ENCODE measurements at regions not wholly inside any gene's neighbourhood (a gene's known extent, or its start where the extent isn't known, plus 50 kb on each side); places are given as distances from the start of the nearest gene placed in this dataset.

GRCh38 chr11:92627615-92628256 is 341.7 kb upstream of the MTNR1B start:
- BruUV-seq (replicated peaks), result no TSS peak
- no peaks in the 10 kb centered on the region; the same call in 1 of the 2 replicates for H3K27me3 ChIP-seq (ENCODE audit: control insufficient read depth, insufficient read depth, low read length)
- H3K27ac ChIP-seq (ENCODE audit: low read length), result no peak overlapping the region
- intact Hi-C loops (cut with micrococcal nuclease; ENCODE audit: unreplicated experiment) (no loop called here), in situ Hi-C loops (cut with HindIII; ENCODE audit: low pct_unique_long_range_greater_than_20kb, low sequenced_read_pairs) (no loop called here)
- ChIA-PET POLR2A (no interaction called here), CTCF (no interaction called here)
- H3K9me3 ChIP-seq (ENCODE audit: control insufficient read depth, insufficient read depth, low read depth, low read length), result no peaks in the 10 kb centered on the region
- ATAC-seq, result no peak
- H3K4me1 ChIP-seq (ENCODE audit: control insufficient read depth, insufficient read depth, low read length), result no peaks in the 10 kb centered on the region
- TF ChIP-seq, protein P1, sequence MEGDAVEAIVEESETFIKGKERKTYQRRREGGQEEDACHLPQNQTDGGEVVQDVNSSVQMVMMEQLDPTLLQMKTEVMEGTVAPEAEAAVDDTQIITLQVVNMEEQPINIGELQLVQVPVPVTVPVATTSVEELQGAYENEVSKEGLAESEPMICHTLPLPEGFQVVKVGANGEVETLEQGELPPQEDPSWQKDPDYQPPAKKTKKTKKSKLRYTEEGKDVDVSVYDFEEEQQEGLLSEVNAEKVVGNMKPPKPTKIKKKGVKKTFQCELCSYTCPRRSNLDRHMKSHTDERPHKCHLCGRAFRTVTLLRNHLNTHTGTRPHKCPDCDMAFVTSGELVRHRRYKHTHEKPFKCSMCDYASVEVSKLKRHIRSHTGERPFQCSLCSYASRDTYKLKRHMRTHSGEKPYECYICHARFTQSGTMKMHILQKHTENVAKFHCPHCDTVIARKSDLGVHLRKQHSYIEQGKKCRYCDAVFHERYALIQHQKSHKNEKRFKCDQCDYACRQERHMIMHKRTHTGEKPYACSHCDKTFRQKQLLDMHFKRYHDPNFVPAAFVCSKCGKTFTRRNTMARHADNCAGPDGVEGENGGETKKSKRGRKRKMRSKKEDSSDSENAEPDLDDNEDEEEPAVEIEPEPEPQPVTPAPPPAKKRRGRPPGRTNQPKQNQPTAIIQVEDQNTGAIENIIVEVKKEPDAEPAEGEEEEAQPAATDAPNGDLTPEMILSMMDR (IDR thresholded peaks at IDR 0.05), result no peak
- TF ChIP-seq SIN3A (IDR thresholded peaks at IDR 0.05; ENCODE audit: borderline replicate concordance, insufficient read depth, low read depth, low read length) (no peak), TCF7L2 (IDR thresholded peaks at IDR 0.05; ENCODE audit: low read depth, low read length) (no peak), POLR2AphosphoS5 (IDR thresholded peaks at IDR 0.05; ENCODE audit: low read depth, low read length) (no peak)
- TF ChIP-seq, protein P2, sequence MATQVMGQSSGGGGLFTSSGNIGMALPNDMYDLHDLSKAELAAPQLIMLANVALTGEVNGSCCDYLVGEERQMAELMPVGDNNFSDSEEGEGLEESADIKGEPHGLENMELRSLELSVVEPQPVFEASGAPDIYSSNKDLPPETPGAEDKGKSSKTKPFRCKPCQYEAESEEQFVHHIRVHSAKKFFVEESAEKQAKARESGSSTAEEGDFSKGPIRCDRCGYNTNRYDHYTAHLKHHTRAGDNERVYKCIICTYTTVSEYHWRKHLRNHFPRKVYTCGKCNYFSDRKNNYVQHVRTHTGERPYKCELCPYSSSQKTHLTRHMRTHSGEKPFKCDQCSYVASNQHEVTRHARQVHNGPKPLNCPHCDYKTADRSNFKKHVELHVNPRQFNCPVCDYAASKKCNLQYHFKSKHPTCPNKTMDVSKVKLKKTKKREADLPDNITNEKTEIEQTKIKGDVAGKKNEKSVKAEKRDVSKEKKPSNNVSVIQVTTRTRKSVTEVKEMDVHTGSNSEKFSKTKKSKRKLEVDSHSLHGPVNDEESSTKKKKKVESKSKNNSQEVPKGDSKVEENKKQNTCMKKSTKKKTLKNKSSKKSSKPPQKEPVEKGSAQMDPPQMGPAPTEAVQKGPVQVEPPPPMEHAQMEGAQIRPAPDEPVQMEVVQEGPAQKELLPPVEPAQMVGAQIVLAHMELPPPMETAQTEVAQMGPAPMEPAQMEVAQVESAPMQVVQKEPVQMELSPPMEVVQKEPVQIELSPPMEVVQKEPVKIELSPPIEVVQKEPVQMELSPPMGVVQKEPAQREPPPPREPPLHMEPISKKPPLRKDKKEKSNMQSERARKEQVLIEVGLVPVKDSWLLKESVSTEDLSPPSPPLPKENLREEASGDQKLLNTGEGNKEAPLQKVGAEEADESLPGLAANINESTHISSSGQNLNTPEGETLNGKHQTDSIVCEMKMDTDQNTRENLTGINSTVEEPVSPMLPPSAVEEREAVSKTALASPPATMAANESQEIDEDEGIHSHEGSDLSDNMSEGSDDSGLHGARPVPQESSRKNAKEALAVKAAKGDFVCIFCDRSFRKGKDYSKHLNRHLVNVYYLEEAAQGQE (IDR thresholded peaks at IDR 0.05; ENCODE audit: insufficient read depth in 1 of 2, low read depth in 2 of 2, low read length in 1 of 2), result no peak
- H3K4me3 ChIP-seq (ENCODE audit: low read depth in 2 of 2, low read length in 2 of 2), result no peak overlapping the region
- DNase-seq (ENCODE audit: low read depth, low spot score), result no peak
- no peaks in the 10 kb centered on the region for H3K36me3 ChIP-seq (ENCODE audit: control insufficient read depth, insufficient read depth, low read length)

- TF ChIP-seq SIN3A (IDR thresholded peaks at IDR 0.05; ENCODE audit: borderline replicate concordance, insufficient read depth, low read depth, low read length) (no peak), POLR2AphosphoS5 (IDR thresholded peaks at IDR 0.05; ENCODE audit: low read depth, low read length) (no peak), TCF7L2 (IDR thresholded peaks at IDR 0.05; ENCODE audit: low read depth, low read length) (no peak)
- TF ChIP-seq, protein P1 (IDR thresholded peaks at IDR 0.05), result no peak
- TF ChIP-seq, protein P2 (IDR thresholded peaks at IDR 0.05; ENCODE audit: insufficient read depth in 1 of 2, low read depth in 2 of 2, low read length in 1 of 2), result no peak
- Histone ChIP-seq H3K4me1 (ENCODE audit: control insufficient read depth, insufficient read depth, low read length) (no peaks in the 10 kb centered on the region), H3K27me3 (ENCODE audit: control insufficient read depth, insufficient read depth, low read length) (no peaks in the 10 kb centered on the region; the same call in 1 of the 2 replicates), H3K4me3 (ENCODE audit: low read depth in 2 of 2, low read length in 2 of 2) (no peak overlapping the region), H3K27ac (ENCODE audit: low read length) (no peak overlapping the region), H3K9me3 (ENCODE audit: control insufficient read depth, insufficient read depth, low read depth, low read length) (no peaks in the 10 kb centered on the region), H3K36me3 (ENCODE audit: control insufficient read depth, insufficient read depth, low read length) (no peaks in the 10 kb centered on the region)
- in situ Hi-C loops (cut with HindIII; ENCODE audit: low pct_unique_long_range_greater_than_20kb, low sequenced_read_pairs) (no loop called here), intact Hi-C loops (cut with micrococcal nuclease; ENCODE audit: unreplicated experiment) (no loop called here)
- ATAC-seq, result no peak
- ChIA-PET CTCF (no interaction called here), POLR2A (no interaction called here)
- BruUV-seq (replicated peaks), result no TSS peak
- DNase-seq (ENCODE audit: low read depth, low spot score), result no peak
Observed at GRCh38 chr11:92628401-92629292, 340.8 kb upstream of the MTNR1B start.

Data from Panc1 (cell line).